ENCODE measurements at regions not wholly inside any gene's neighbourhood (a gene's known extent, or its start where the extent isn't known, plus 50 kb on each side); places are given as distances from the start of the nearest gene placed in this dataset.
"Not testable (repeated sequence)": the region's sequence is repeated elsewhere in the genome, so short reads cannot be mapped to it uniquely, and the experiment has no call there.

- DNase-seq (ENCODE audit: low read depth, low spot score); in situ Hi-C loops (cut with HindIII; ENCODE audit: low pct_unique_long_range_greater_than_20kb, low sequenced_read_pairs): not testable (repeated sequence)
Observed at GRCh38 chr11:71780116-71780515, 52.9 kb upstream of the DEFB108B start.

GRCh38 chr11:71780771-71781170, 52.2 kb upstream of the DEFB108B start:
- DNase-seq (ENCODE audit: low read depth, low spot score); in situ Hi-C loops (cut with HindIII; ENCODE audit: low pct_unique_long_range_greater_than_20kb, low sequenced_read_pairs): not testable (repeated sequence)

GRCh38 chr11:71781491-71781890, 51.5 kb upstream of the DEFB108B start:
- in situ Hi-C loops (cut with HindIII; ENCODE audit: low pct_unique_long_range_greater_than_20kb, low sequenced_read_pairs); DNase-seq (ENCODE audit: low read depth, low spot score): not testable (repeated sequence)

- in situ Hi-C loops (cut with HindIII; ENCODE audit: low pct_unique_long_range_greater_than_20kb, low sequenced_read_pairs); DNase-seq (ENCODE audit: low read depth, low spot score): not testable (repeated sequence)
Observed at GRCh38 chr11:71782229-71782861, 50.7 kb upstream of the DEFB108B start.

- in situ Hi-C loops (cut with HindIII; ENCODE audit: low pct_unique_long_range_greater_than_20kb, low sequenced_read_pairs); DNase-seq (ENCODE audit: low read depth, low spot score): not testable (repeated sequence)
Observed at GRCh38 chr11:71783191-71783590, 49.8 kb upstream of the DEFB108B start.

Small RNAs in the stretch of these regions (small RNA-seq; reads per million reads assigned to genes)
- 0 reads per million in 2 experiments for gene SNRPCP14

Measured in SK-MEL-5 (cell line).